HG03139 (cell line): ENCODE measurements at regions not wholly inside any gene's neighbourhood (a gene's known extent, or its start where the extent isn't known, plus 50 kb on each side); places are given as distances from the start of the nearest gene placed in this dataset.
"Not testable (repeated sequence)": the region's sequence is repeated elsewhere in the genome, so short reads cannot be mapped to it uniquely, and the experiment has no call there.

ENCODE experiments used
- ATAC-seq: cut with Tn5 transposase; IDR thresholded peaks from one replicate; pipeline ENCODE4 v1.9.1; 2021; ENCODE audit not compliant: unreplicated experiment

GRCh38 chr4:159632031-159632430 lies 529.2 kb downstream of the RAPGEF2 start:
- no peak for ATAC-seq

- no peak for ATAC-seq
Measured at GRCh38 chr4:159639671-159640323, 536.9 kb downstream of the RAPGEF2 start.

- ATAC-seq, result no peak
Measured at GRCh38 chr4:159649237-159649636, 546.4 kb downstream of the RAPGEF2 start.

- no peak for ATAC-seq
Measured at GRCh38 chr4:159652871-159653270, 550.0 kb downstream of the RAPGEF2 start.

GRCh38 chr4:159655547-159655946 lies 552.7 kb downstream of the RAPGEF2 start:
- ATAC-seq, result no peak

- ATAC-seq, result no peak
Measured at GRCh38 chr4:159669094-159669493, 566.2 kb downstream of the RAPGEF2 start.

GRCh38 chr4:159673221-159673620 lies 570.3 kb downstream of the RAPGEF2 start:
- ATAC-seq, result no peak

- no peak for ATAC-seq
Measured at GRCh38 chr4:159674241-159674640, 571.4 kb downstream of the RAPGEF2 start.

GRCh38 chr4:159677521-159677920 lies 574.6 kb downstream of the RAPGEF2 start:
- ATAC-seq, result no peak

GRCh38 chr4:159682996-159683395 lies 580.1 kb downstream of the RAPGEF2 start:
- no peak for ATAC-seq

- ATAC-seq, result no peak
Measured at GRCh38 chr4:159684061-159684460, 581.2 kb downstream of the RAPGEF2 start.

- no peak for ATAC-seq
Measured at GRCh38 chr4:159685340-159686092, 582.6 kb downstream of the RAPGEF2 start.

- ATAC-seq, result no peak
Measured at GRCh38 chr4:159689526-159689925, 586.6 kb downstream of the RAPGEF2 start.

- no peak for ATAC-seq
Measured at GRCh38 chr4:159697322-159698283, 594.7 kb downstream of the RAPGEF2 start.

- no peak for ATAC-seq
Measured at GRCh38 chr4:159698336-159698735, 595.5 kb downstream of the RAPGEF2 start.

- ATAC-seq, result no peak
Measured at GRCh38 chr4:159702200-159702599, 599.3 kb downstream of the RAPGEF2 start.

- no peak for ATAC-seq
Measured at GRCh38 chr4:159705334-159705733, 602.5 kb downstream of the RAPGEF2 start.

GRCh38 chr4:159706704-159707103 lies 603.8 kb downstream of the RAPGEF2 start:
- no peak for ATAC-seq

GRCh38 chr4:159715180-159715579 lies 612.3 kb downstream of the RAPGEF2 start:
- ATAC-seq, result not testable (repeated sequence)

GRCh38 chr4:159719531-159719930 lies 616.7 kb downstream of the RAPGEF2 start:
- no peak for ATAC-seq

- no peak for ATAC-seq
Measured at GRCh38 chr4:159722052-159722451, 619.2 kb downstream of the RAPGEF2 start.
